Testis (tissue), 2 donors: ENCODE measurements at regions not wholly inside any gene's neighbourhood (a gene's known extent, or its start where the extent isn't known, plus 50 kb on each side); places are given as distances from the start of the nearest gene placed in this dataset.

Experiments used
- DNase-seq: peaks from one replicate; pipeline ENCODE4 v3.0.0-alpha.2; 2019
- H3K27ac ChIP-seq, 2 donors: fragments of 200-600 bp; sonication (generic); one replicate each; pipeline ENCODE4 v1.5.1; 2019
- H3K27me3 ChIP-seq: fragments of 200-600 bp; sonication (generic); one replicate; pipeline ENCODE4 v1.5.1; 2019
- H3K36me3 ChIP-seq: fragments of 200-600 bp; sonication (generic); one replicate; pipeline ENCODE4 v1.5.1; 2017; ENCODE audit warnings: low read depth; ENCODE audit errors: missing control alignments
- H3K4me1 ChIP-seq: fragments of 200-600 bp; sonication (generic); one replicate; pipeline ENCODE4 v1.5.1; 2019
- H3K4me3 ChIP-seq, 2 donors: fragments of 200-600 bp; sonication (generic); one replicate each; pipeline ENCODE4 v1.5.1; 2017 to 2019
- H3K9me3 ChIP-seq: fragments of 200-600 bp; sonication (generic); one replicate; pipeline ENCODE4 v1.5.1; 2017
- CTCF ChIP-seq, 3 experiments: fragments of 450-650 bp in 2 of 3; fragments of 200-600 bp in 1 of 3; sonication (generic) in 1 of 3; IDR thresholded peaks; one replicate each; pipeline ENCODE4 v1.5.1; 2016 to 2019; ENCODE audit warnings: antibody characterized with exemption in 3 of 3, mild to moderate bottlenecking in 2 of 3, moderate library complexity in 1 of 3
- POLR2A ChIP-seq: fragments of 450-650 bp; IDR thresholded peaks from one replicate; pipeline ENCODE4 v1.6.1; 2017; ENCODE audit warnings: antibody characterized with exemption, mild to moderate bottlenecking, moderate library complexity
- WGBS, 2 donors: methylation state at CpG; one replicate each; pipeline ENCODE4 v1.1.5; 2018; 5-methylcytosine and 5-hydroxymethylcytosine counted together
- intact Hi-C: fragments of 100-400 bp; cut with DNase I; formaldehyde crosslinking; loops from one replicate; pipeline ENCODE4 v1.15.1; 2023; ENCODE audit warnings: low total_unique reads

GRCh38 chr5:35483191-35483590, 134.5 kb upstream of the SPEF2 start:
- no peaks in the 10 kb centered on the region for H3K27me3 ChIP-seq
- no peak overlapping the region for H3K27ac ChIP-seq
- no peaks in the 10 kb centered on the region for H3K4me1 ChIP-seq
- intact Hi-C loops: no loop called here
- H3K36me3 ChIP-seq: no peaks in the 10 kb centered on the region
- TF ChIP-seq POLR2A (no peak), CTCF (IDR thresholded peaks at IDR 0.05) (no peak)
- no peak overlapping the region for H3K4me3 ChIP-seq
- H3K9me3 ChIP-seq: no peaks in the 10 kb centered on the region
- DNase-seq: no peak

- TF ChIP-seq POLR2A (no peak), CTCF (IDR thresholded peaks at IDR 0.05) (no peak)
- intact Hi-C loops: no loop called here
- Histone ChIP-seq H3K27ac (no peak overlapping the region), H3K9me3 (no peaks in the 10 kb centered on the region), H3K4me3 (no peak overlapping the region), H3K4me1 (no peaks in the 10 kb centered on the region), H3K27me3 (no peaks in the 10 kb centered on the region), H3K36me3 (no peaks in the 10 kb centered on the region)
- DNase-seq: no peak
- 88 to 93% methylated on average over 5 of the region's 5 CpGs for WGBS, 2 donors
Measured at GRCh38 chr5:35482167-35482755, 135.4 kb upstream of the SPEF2 start.

- no peak for DNase-seq
- 50 to 54% methylated on average over 5 of the region's 5 CpGs for WGBS, 2 donors
- H3K4me3 ChIP-seq: no peak overlapping the region
- intact Hi-C loops: no loop called here
- no peaks in the 10 kb centered on the region for H3K36me3 ChIP-seq
- H3K27me3 ChIP-seq: no peaks in the 10 kb centered on the region
- H3K27ac ChIP-seq: peak overlapping the region in 1 of 2 donors; percentile 7
- TF ChIP-seq CTCF (IDR thresholded peaks at IDR 0.05) (no peak), POLR2A (no peak)
- no peaks in the 10 kb centered on the region for H3K4me1 ChIP-seq
- H3K9me3 ChIP-seq: no peaks in the 10 kb centered on the region
Measured at GRCh38 chr5:35478856-35479682, 138.6 kb upstream of the SPEF2 start.

GRCh38 chr5:35477911-35478310, 139.8 kb upstream of the SPEF2 start:
- H3K27me3 ChIP-seq: no peaks in the 10 kb centered on the region
- H3K27ac ChIP-seq: no peak overlapping the region
- no peaks in the 10 kb centered on the region for H3K9me3 ChIP-seq
- TF ChIP-seq POLR2A (no peak), CTCF (IDR thresholded peaks at IDR 0.05) (no peak)
- H3K4me1 ChIP-seq: no peaks in the 10 kb centered on the region
- H3K4me3 ChIP-seq: no peak overlapping the region
- DNase-seq: no peak
- intact Hi-C loops: no loop called here
- no peaks in the 10 kb centered on the region for H3K36me3 ChIP-seq

GRCh38 chr5:35477321-35477720, 140.3 kb upstream of the SPEF2 start:
- H3K4me3 ChIP-seq: no peak overlapping the region
- TF ChIP-seq CTCF (IDR thresholded peaks at IDR 0.05): no peak
- no peak for TF ChIP-seq POLR2A
- DNase-seq: no peak
- H3K36me3 ChIP-seq: no peaks in the 10 kb centered on the region
- no peaks in the 10 kb centered on the region for H3K4me1 ChIP-seq
- no peak overlapping the region for H3K27ac ChIP-seq
- intact Hi-C loops: no loop called here
- no peaks in the 10 kb centered on the region for H3K27me3 ChIP-seq
- no peaks in the 10 kb centered on the region for H3K9me3 ChIP-seq
